Adipocyte (in vitro differentiated cells): ENCODE measurements at regions not wholly inside any gene's neighbourhood (a gene's known extent, or its start where the extent isn't known, plus 50 kb on each side); places are given as distances from the start of the nearest gene placed in this dataset.

Experiments used
- DNase-seq: peaks from one replicate; pipeline ENCODE4 v3.0.0-alpha.2; 2015; ENCODE audit warnings: low read depth
- H3K27me3 ChIP-seq: replicated peaks from 2 replicates; pipeline ENCODE4 v1.7.0; 2013; ENCODE audit warnings: mild to moderate bottlenecking, low read length, moderate library complexity; ENCODE audit not compliant: control insufficient read depth, insufficient read depth
- H3K36me3 ChIP-seq: 2 replicates; pipeline ENCODE4 v1.7.0; 2013; ENCODE audit warnings: low read length, mild to moderate bottlenecking, moderate library complexity; ENCODE audit not compliant: control insufficient read depth, insufficient read depth, severe bottlenecking
- H3K4me1 ChIP-seq: 2 replicates; pipeline ENCODE4 v1.7.0; 2013; ENCODE audit warnings: mild to moderate bottlenecking, low read length, moderate library complexity; ENCODE audit not compliant: control insufficient read depth, insufficient read depth
- H3K4me3 ChIP-seq: 2 replicates; pipeline ENCODE4 v1.7.0; 2013; ENCODE audit warnings: mild to moderate bottlenecking, low read length, moderate library complexity
- H3K9ac ChIP-seq: 2 replicates; pipeline ENCODE4 v1.7.0; 2013; ENCODE audit warnings: mild to moderate bottlenecking, low read length, moderate library complexity
- H3K9me3 ChIP-seq: 2 replicates; pipeline ENCODE4 v1.7.0; 2013; ENCODE audit warnings: mild to moderate bottlenecking, low read length, moderate library complexity; ENCODE audit not compliant: control insufficient read depth

GRCh38 chr14:55767286-55767685, 187.3 kb downstream of the KTN1 start:
- no peak overlapping the region for H3K4me3 ChIP-seq
- no peak overlapping the region for H3K9ac ChIP-seq
- no peak for DNase-seq
- peaks cover 13% of the 10 kb centered on the region for H3K4me1 ChIP-seq
- H3K27me3 ChIP-seq: peaks cover 9% of the 10 kb centered on the region
- H3K36me3 ChIP-seq: no peaks in the 10 kb centered on the region
- peaks cover 6% of the 10 kb centered on the region for H3K9me3 ChIP-seq

GRCh38 chr14:55769877-55770276, 189.9 kb downstream of the KTN1 start:
- H3K27me3 ChIP-seq: peaks cover 4% of the 10 kb centered on the region
- peaks cover 2% of the 10 kb centered on the region for H3K9me3 ChIP-seq
- no peak overlapping the region for H3K9ac ChIP-seq
- H3K4me1 ChIP-seq: peaks cover 15% of the 10 kb centered on the region
- DNase-seq: no peak
- no peak overlapping the region for H3K4me3 ChIP-seq
- H3K36me3 ChIP-seq: no peaks in the 10 kb centered on the region

- no peaks in the 10 kb centered on the region for H3K9me3 ChIP-seq
- no peak overlapping the region for H3K9ac ChIP-seq
- H3K27me3 ChIP-seq: peaks cover 4% of the 10 kb centered on the region
- peaks cover 15% of the 10 kb centered on the region for H3K4me1 ChIP-seq
- no peak for DNase-seq
- H3K4me3 ChIP-seq: no peak overlapping the region
- H3K36me3 ChIP-seq: no peaks in the 10 kb centered on the region
These were observed 191.4 kb downstream of the KTN1 start for GRCh38 chr14:55771242-55771981.

GRCh38 chr14:55772486-55772885, 192.5 kb downstream of the KTN1 start:
- H3K4me1 ChIP-seq: peaks cover 15% of the 10 kb centered on the region
- H3K4me3 ChIP-seq: no peak overlapping the region
- H3K36me3 ChIP-seq: no peaks in the 10 kb centered on the region
- no peaks in the 10 kb centered on the region for H3K9me3 ChIP-seq
- H3K9ac ChIP-seq: no peak overlapping the region
- DNase-seq: peak; percentile 27
- H3K27me3 ChIP-seq: peaks cover 4% of the 10 kb centered on the region

GRCh38 chr14:55773312-55773711, 193.3 kb downstream of the KTN1 start:
- Histone ChIP-seq H3K36me3 (no peaks in the 10 kb centered on the region), H3K9me3 (no peaks in the 10 kb centered on the region), H3K9ac (no peak overlapping the region), H3K27me3 (peaks cover 4% of the 10 kb centered on the region), H3K4me1 (peaks cover 15% of the 10 kb centered on the region), H3K4me3 (no peak overlapping the region)
- DNase-seq: no peak

- Histone ChIP-seq H3K4me1 (peaks cover 15% of the 10 kb centered on the region), H3K4me3 (no peak overlapping the region), H3K36me3 (no peaks in the 10 kb centered on the region), H3K9me3 (no peaks in the 10 kb centered on the region), H3K9ac (no peak overlapping the region), H3K27me3 (peaks cover 4% of the 10 kb centered on the region)
- no peak for DNase-seq
These were observed 194.1 kb downstream of the KTN1 start for GRCh38 chr14:55773984-55774545.

- DNase-seq: no peak
- H3K4me3 ChIP-seq: no peak overlapping the region
- peaks cover 12% of the 10 kb centered on the region for H3K4me1 ChIP-seq
- H3K36me3 ChIP-seq: no peaks in the 10 kb centered on the region
- H3K9ac ChIP-seq: no peak overlapping the region
- no peaks in the 10 kb centered on the region for H3K27me3 ChIP-seq
- H3K9me3 ChIP-seq: no peaks in the 10 kb centered on the region
These were observed 197.9 kb downstream of the KTN1 start for GRCh38 chr14:55777877-55778276.

GRCh38 chr14:55780156-55780946, 200.3 kb downstream of the KTN1 start:
- no peak overlapping the region for H3K4me3 ChIP-seq
- peaks cover 12% of the 10 kb centered on the region for H3K4me1 ChIP-seq
- no peak overlapping the region for H3K9ac ChIP-seq
- H3K9me3 ChIP-seq: no peaks in the 10 kb centered on the region
- H3K36me3 ChIP-seq: no peaks in the 10 kb centered on the region
- peaks cover 1% of the 10 kb centered on the region for H3K27me3 ChIP-seq
- DNase-seq: peak; percentile 87

GRCh38 chr14:55781046-55781445, 201.0 kb downstream of the KTN1 start:
- peak; percentile 26 for DNase-seq
- no peaks in the 10 kb centered on the region for H3K9me3 ChIP-seq
- no peak overlapping the region for H3K4me3 ChIP-seq
- no peaks in the 10 kb centered on the region for H3K36me3 ChIP-seq
- H3K27me3 ChIP-seq: peaks cover 7% of the 10 kb centered on the region
- no peak overlapping the region for H3K9ac ChIP-seq
- peaks cover 12% of the 10 kb centered on the region for H3K4me1 ChIP-seq

- peaks cover 10% of the 10 kb centered on the region for H3K27me3 ChIP-seq
- no peak overlapping the region for H3K9ac ChIP-seq
- H3K4me1 ChIP-seq: peaks cover 12% of the 10 kb centered on the region
- no peaks in the 10 kb centered on the region for H3K9me3 ChIP-seq
- no peak overlapping the region for H3K4me3 ChIP-seq
- DNase-seq: peak; percentile 31
- no peaks in the 10 kb centered on the region for H3K36me3 ChIP-seq
These were observed 202.2 kb downstream of the KTN1 start for GRCh38 chr14:55782166-55782565.

- peaks cover 10% of the 10 kb centered on the region for H3K27me3 ChIP-seq
- DNase-seq: peak; percentile 34
- H3K36me3 ChIP-seq: no peaks in the 10 kb centered on the region
- H3K9me3 ChIP-seq: no peaks in the 10 kb centered on the region
- H3K4me1 ChIP-seq: no peaks in the 10 kb centered on the region
- no peak overlapping the region for H3K9ac ChIP-seq
- H3K4me3 ChIP-seq: no peak overlapping the region
These were observed 209.4 kb downstream of the KTN1 start for GRCh38 chr14:55789406-55789805.
